ENCODE measurements at regions not wholly inside any gene's neighbourhood (a gene's known extent, or its start where the extent isn't known, plus 50 kb on each side); places are given as distances from the start of the nearest gene placed in this dataset.
A peak's percentile ranks its signal among the peaks of the same experiment; 100 is the strongest.
"Not testable (repeated sequence)": the region's sequence is repeated elsewhere in the genome, so short reads cannot be mapped to it uniquely, and the experiment has no call there.

GRCh38 chrX:90112365-90112764 is 190.7 kb downstream of the TGIF2LX start:
- CTCF ChIA-PET; POLR2A ChIA-PET; H3K4me3 ChIP-seq; ATAC-seq; DNase-seq (ENCODE audit: low read depth in 1 of 2, low spot score in 1 of 2); FAIRE-seq; H3K4me2 ChIP-seq; H3K9me3 ChIP-seq; H3K4me1 ChIP-seq; H3K27ac ChIP-seq: not testable (repeated sequence)
- WGBS (ENCODE audit: missing lambda C conversion rate): 44% methylated on average over 23 of the region's 30 CpGs

GRCh38 chrX:90134947-90135346 is 213.2 kb downstream of the TGIF2LX start:
- ATAC-seq; H3K4me2 ChIP-seq; DNase-seq (ENCODE audit: low read depth in 1 of 2, low spot score in 1 of 2); CTCF ChIA-PET; H3K4me1 ChIP-seq; FAIRE-seq; H3K9me3 ChIP-seq; POLR2A ChIA-PET; H3K27ac ChIP-seq; H3K4me3 ChIP-seq: not testable (repeated sequence)
- WGBS (ENCODE audit: missing lambda C conversion rate): 0% methylated on average over 1 of the region's 2 CpGs

- POLR2A ChIA-PET, FAIRE-seq: not testable (repeated sequence)
These were observed 257.3 kb downstream of the TGIF2LX start for GRCh38 chrX:90178976-90179375.

GRCh38 chrX:90189046-90189445 is 267.3 kb downstream of the TGIF2LX start:
- H3K9me3 ChIP-seq, ATAC-seq: not testable (repeated sequence)

More at GRCh38 chrX:90178976-90179375, 257.3 kb downstream of the TGIF2LX start:
- DNase-seq (ENCODE audit: low read depth in 1 of 2, low spot score in 1 of 2); CTCF ChIA-PET; H3K9me3 ChIP-seq; H3K4me3 ChIP-seq; H3K4me2 ChIP-seq; H3K4me1 ChIP-seq; ATAC-seq; H3K27ac ChIP-seq: not testable (repeated sequence)
- 6% methylated on average over 6 of the region's 8 CpGs for WGBS (ENCODE audit: missing lambda C conversion rate)

GRCh38 chrX:90206840-90207239 is 285.1 kb downstream of the TGIF2LX start:
- H3K4me2 ChIP-seq; H3K4me1 ChIP-seq; H3K9me3 ChIP-seq; POLR2A ChIA-PET; H3K4me3 ChIP-seq; CTCF ChIA-PET; ATAC-seq; H3K27ac ChIP-seq; FAIRE-seq; DNase-seq (ENCODE audit: low read depth in 1 of 2, low spot score in 1 of 2): not testable (repeated sequence)
- WGBS (ENCODE audit: missing lambda C conversion rate): 0% methylated on average over 2 of the region's 3 CpGs

More at GRCh38 chrX:90189046-90189445, 267.3 kb downstream of the TGIF2LX start:
- DNase-seq (ENCODE audit: low read depth in 1 of 2, low spot score in 1 of 2); H3K27ac ChIP-seq; POLR2A ChIA-PET; H3K4me1 ChIP-seq; H3K4me2 ChIP-seq; CTCF ChIA-PET; H3K4me3 ChIP-seq: not testable (repeated sequence)
- peak; percentile 79 for FAIRE-seq

GRCh38 chrX:90222620-90223019 is 300.9 kb downstream of the TGIF2LX start:
- DNase-seq (ENCODE audit: low read depth in 1 of 2, low spot score in 1 of 2); ATAC-seq; H3K4me1 ChIP-seq; H3K4me3 ChIP-seq; CTCF ChIA-PET; H3K4me2 ChIP-seq; H3K27ac ChIP-seq; H3K9me3 ChIP-seq; FAIRE-seq; POLR2A ChIA-PET: not testable (repeated sequence)
- WGBS (ENCODE audit: missing lambda C conversion rate): 14% methylated on average over 3 of the region's 4 CpGs

GRCh38 chrX:90271645-90272044 is 349.9 kb downstream of the TGIF2LX start:
- peak; percentile 99 for FAIRE-seq
- not testable (repeated sequence) for DNase-seq (ENCODE audit: low read depth in 1 of 2, low spot score in 1 of 2)

More at GRCh38 chrX:90271645-90272044, 349.9 kb downstream of the TGIF2LX start:
- H3K4me3 ChIP-seq, POLR2A ChIA-PET, H3K4me1 ChIP-seq, H3K4me2 ChIP-seq, CTCF ChIA-PET, ATAC-seq, H3K9me3 ChIP-seq, H3K27ac ChIP-seq: not testable (repeated sequence)
- WGBS (ENCODE audit: missing lambda C conversion rate): 3% methylated on average over 5 of the region's 5 CpGs
